Fibroblast of mammary gland (primary cell): ENCODE measurements at regions not wholly inside any gene's neighbourhood (a gene's known extent, or its start where the extent isn't known, plus 50 kb on each side); places are given as distances from the start of the nearest gene placed in this dataset.

Experiments used
- DNase-seq: peaks from one replicate; pipeline ENCODE4 v3.0.0-alpha.2; 2010; ENCODE audit warnings: low read depth
- H3K4me3 ChIP-seq: 2 replicates; pipeline ENCODE4 v1.5.1; 2011; ENCODE audit warnings: low read depth, mild to moderate bottlenecking, low read length, moderate library complexity; ENCODE audit not compliant: control insufficient read depth
- CTCF ChIP-seq: conservative IDR thresholded peaks from 2 replicates; pipeline ENCODE4 v1.5.1; 2011; ENCODE audit warnings: low read depth, low read length, inconsistent platforms; ENCODE audit not compliant: control insufficient read depth, insufficient read depth

GRCh38 chr2:37870829-37871228 lies 54.3 kb upstream of the RMDN2 start:
- no peak for TF ChIP-seq CTCF

DNA sequence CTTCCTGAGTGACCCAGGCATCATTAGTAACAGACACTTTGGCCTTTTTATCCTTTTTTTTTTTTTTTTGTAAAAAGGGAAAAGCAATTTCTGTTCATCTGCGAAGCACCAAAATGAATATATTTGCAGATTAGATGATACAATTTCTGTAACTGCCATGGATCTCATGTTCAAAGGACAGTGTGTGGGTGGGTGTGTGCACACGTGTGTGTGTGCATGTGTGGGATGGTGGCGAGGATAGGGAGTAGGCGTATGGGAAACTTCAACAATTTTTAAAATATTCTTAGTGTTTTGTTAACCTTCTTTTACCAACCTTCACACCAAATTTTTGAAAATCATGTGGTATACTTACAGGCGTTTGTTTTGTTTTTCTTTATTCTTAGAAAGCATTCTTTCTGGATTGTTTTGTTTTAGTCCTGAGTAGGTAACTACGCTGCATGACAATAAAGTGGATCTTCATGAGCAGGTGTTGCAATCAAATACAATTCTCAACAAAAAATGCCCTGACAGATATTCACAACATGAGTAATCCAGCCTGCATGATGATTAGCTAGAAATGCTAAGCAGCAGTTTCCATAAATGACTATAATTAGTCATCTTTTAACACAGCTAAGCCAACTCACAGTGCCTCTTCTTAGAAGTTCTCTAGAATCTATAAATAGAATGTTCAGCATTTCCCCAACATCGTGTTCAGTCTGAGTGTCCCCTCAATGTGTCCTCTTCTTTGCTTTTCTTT lies 53.5 kb upstream of the RMDN2 start:
- TF ChIP-seq CTCF, result no peak
- peak; percentile 86 for DNase-seq
- H3K4me3 ChIP-seq, result no peak overlapping the region

More at GRCh38 chr2:37870829-37871228, 54.3 kb upstream of the RMDN2 start:
- peak; percentile 53 for DNase-seq
- H3K4me3 ChIP-seq, result no peak overlapping the region

DNA sequence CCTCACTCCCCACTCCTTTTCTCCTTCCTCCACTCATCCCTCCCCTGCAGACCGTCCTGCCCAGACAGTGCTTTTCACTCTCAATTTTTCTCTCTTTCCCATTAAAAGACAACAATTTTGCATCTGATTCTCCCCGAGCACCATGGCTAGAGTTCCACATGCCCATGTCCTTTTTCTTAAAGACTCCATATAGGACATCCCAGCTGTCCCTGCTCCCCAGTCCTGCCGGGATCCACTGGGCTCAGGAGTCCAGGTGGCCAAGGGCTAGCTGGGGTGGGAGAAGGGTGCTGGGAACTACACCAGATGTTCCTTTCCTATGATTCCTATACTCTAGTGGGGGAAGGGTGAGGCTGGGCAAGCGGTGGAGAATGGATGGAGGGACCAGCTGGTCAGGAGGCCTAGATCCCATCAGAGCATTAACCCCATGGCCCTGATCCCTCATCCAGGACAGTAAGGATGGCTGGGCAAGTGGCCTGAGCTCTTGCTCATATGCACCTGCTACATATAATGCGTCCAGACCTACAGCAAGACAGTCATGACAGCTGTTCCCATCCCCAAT lies 52.8 kb upstream of the RMDN2 start:
- no peak overlapping the region for H3K4me3 ChIP-seq
- DNase-seq, result no peak
- no peak for TF ChIP-seq CTCF

GRCh38 chr2:37873229-37873628 lies 51.9 kb upstream of the RMDN2 start:
- TF ChIP-seq CTCF, result no peak
- no peak overlapping the region for H3K4me3 ChIP-seq
- no peak for DNase-seq

DNA sequence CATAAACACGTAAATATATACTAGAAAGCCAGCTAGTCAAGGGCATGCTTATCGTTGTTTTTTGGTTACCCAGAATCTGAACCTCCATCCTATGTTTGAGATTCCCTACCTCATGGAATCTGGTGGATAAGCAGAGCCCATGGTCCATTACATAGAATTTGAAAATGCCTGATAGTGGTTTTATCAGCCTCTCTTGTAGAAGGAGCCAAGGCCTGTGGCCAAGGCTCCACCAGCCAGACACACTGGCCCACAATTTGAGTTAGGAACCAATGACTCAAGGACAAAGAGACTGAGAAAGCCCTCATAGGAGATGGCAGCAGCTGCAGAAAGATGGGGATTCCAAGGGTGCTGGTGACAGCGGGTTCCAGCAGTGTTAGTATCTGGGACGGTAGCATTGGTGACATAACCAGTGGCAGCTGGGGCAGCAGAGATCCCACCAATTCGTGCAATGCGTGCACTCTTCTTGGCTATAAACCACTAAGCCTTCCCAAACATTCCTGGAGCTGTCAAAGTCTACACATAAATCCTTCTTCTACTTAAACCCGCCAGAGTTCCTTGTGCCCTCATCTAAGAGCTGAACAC lies 51.2 kb upstream of the RMDN2 start:
- TF ChIP-seq CTCF, result no peak
- no peak overlapping the region for H3K4me3 ChIP-seq
- DNase-seq, result no peak

- DNase-seq, result no peak
- H3K4me3 ChIP-seq, result no peak overlapping the region
- no peak for TF ChIP-seq CTCF
These were observed 50.6 kb upstream of the RMDN2 start for GRCh38 chr2:37874470-37874869.
